ENCODE measurements at regions not wholly inside any gene's neighbourhood (a gene's known extent, or its start where the extent isn't known, plus 50 kb on each side); places are given as distances from the start of the nearest gene placed in this dataset.

- no peaks in the 10 kb centered on the region for H3K36me3 ChIP-seq (ENCODE audit: low read depth)
- H3K9me3 ChIP-seq, result no peaks in the 10 kb centered on the region
- no peak for ATAC-seq
- no peak for DNase-seq
- no peak overlapping the region for H3K4me3 ChIP-seq
- TF ChIP-seq CTCF (IDR thresholded peaks at IDR 0.05), result no peak
- intact Hi-C loops (cut with DNase I, micrococcal nuclease), result no loop called here
- H3K4me1 ChIP-seq (ENCODE audit: low read depth), result no peaks in the 10 kb centered on the region
These were observed 526.4 kb downstream of the CBLN4 start for GRCh38 chr20:55478724-55479450.

DNA sequence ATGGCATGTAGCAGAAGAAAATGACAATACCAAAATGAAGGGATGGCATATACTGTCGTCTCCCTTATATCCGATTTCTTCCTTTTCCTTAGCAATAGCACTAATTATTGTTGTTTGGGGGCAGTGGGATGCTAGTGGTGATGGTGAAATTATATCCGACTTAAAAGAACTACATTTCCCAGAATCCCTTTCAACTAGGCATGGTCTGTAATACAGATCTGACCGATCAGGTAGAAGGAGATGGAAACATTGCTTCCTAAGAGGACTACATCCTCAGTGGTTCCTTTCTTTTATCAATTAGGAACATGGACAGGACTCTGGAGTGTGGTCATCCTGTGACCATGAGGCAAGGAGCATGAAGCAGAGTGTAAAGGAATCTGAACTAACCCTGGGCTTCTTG is 532.6 kb downstream of the CBLN4 start:
- Histone ChIP-seq H3K9me3 (no peaks in the 10 kb centered on the region), H3K4me3 (no peak overlapping the region), H3K36me3 (ENCODE audit: low read depth) (no peaks in the 10 kb centered on the region), H3K4me1 (ENCODE audit: low read depth) (no peaks in the 10 kb centered on the region)
- no peak for TF ChIP-seq CTCF (IDR thresholded peaks at IDR 0.05)
- DNase-seq, result no peak
- ATAC-seq, result no peak
- intact Hi-C loops (cut with DNase I, micrococcal nuclease), result no loop called here

- no peak for TF ChIP-seq CTCF (IDR thresholded peaks at IDR 0.05)
- no peaks in the 10 kb centered on the region for H3K4me1 ChIP-seq (ENCODE audit: low read depth)
- H3K36me3 ChIP-seq (ENCODE audit: low read depth), result no peaks in the 10 kb centered on the region
- no peaks in the 10 kb centered on the region for H3K9me3 ChIP-seq
- intact Hi-C loops (cut with DNase I, micrococcal nuclease), result no loop called here
- ATAC-seq (no peak), DNase-seq (no peak)
- no peak overlapping the region for H3K4me3 ChIP-seq
These were observed 534.0 kb downstream of the CBLN4 start for GRCh38 chr20:55471052-55472006.

DNA sequence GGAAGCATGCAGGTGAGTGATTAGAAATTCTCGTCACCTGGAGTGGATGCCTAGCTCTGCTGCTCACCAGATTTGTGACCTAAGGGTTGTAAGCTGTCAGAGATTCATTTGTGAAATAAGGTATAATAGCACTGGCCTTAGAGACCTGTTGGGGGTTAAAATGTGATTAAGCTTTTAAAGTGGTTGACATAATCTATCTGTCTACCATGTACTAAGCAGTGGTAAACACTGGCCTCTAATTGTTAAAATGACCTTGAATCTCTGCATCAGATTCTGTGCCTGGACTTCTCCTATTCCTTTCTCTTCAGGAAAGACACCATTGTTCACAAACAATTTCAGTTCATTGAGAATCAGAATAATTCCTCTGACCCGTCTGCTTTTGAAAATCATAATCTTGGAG is 536.2 kb downstream of the CBLN4 start:
- no peaks in the 10 kb centered on the region for H3K4me1 ChIP-seq (ENCODE audit: low read depth)
- intact Hi-C loops (cut with DNase I, micrococcal nuclease), result no loop called here
- no peak for TF ChIP-seq CTCF (IDR thresholded peaks at IDR 0.05)
- DNase-seq (no peak), ATAC-seq (no peak)
- no peak overlapping the region for H3K4me3 ChIP-seq
- H3K9me3 ChIP-seq, result no peaks in the 10 kb centered on the region
- no peaks in the 10 kb centered on the region for H3K36me3 ChIP-seq (ENCODE audit: low read depth)

- no peak overlapping the region for H3K4me3 ChIP-seq
- no peaks in the 10 kb centered on the region for H3K4me1 ChIP-seq (ENCODE audit: low read depth)
- no peak for DNase-seq
- no peak for TF ChIP-seq CTCF (IDR thresholded peaks at IDR 0.05)
- intact Hi-C loops (cut with DNase I, micrococcal nuclease), result no loop called here
- H3K36me3 ChIP-seq (ENCODE audit: low read depth), result no peaks in the 10 kb centered on the region
- ATAC-seq, result no peak
- no peaks in the 10 kb centered on the region for H3K9me3 ChIP-seq
These were observed 543.8 kb downstream of the CBLN4 start for GRCh38 chr20:55461519-55461918.

Data from mucosa of descending colon (tissue), 3 donors.